ENCODE measurements at regions not wholly inside any gene's neighbourhood (a gene's known extent, or its start where the extent isn't known, plus 50 kb on each side); places are given as distances from the start of the nearest gene placed in this dataset.

DNA sequence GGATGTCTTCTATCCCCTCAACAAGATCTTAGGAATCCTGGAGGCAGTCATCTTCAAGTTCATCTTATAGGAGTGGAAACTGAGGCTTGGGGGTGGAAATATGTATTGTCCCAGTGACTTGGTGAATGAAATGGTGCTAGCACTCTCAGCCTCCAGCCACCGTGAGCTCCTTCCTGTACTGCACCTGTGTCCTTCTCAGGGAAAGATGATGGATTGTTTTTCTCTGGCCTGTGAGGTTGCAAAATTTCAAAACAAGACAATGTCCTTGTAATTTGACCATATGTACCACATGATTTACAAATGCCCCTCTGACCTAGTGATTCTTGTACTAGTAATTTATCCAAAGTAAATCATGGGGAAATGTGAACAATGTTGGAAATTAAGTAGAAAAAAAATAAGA lies 71.0 kb upstream of the CHCHD3 start:
- ChIA-PET POLR2A (no interaction called here), RAD21 (ENCODE audit: low non-redundant PET in 1 of 2, low total read pairs in 2 of 2, uncharacterized antibody in 2 of 2, unreplicated experiment in 2 of 2) (no interaction called here), CTCF (no interaction called here)
- ATAC-seq: no peak
- no peaks in the 10 kb centered on the region for H4K20me1 ChIP-seq (ENCODE audit: insufficient read depth)
- H3K9ac ChIP-seq (ENCODE audit: low read length): no peak overlapping the region
- no peaks in the 10 kb centered on the region for H3K4me1 ChIP-seq (ENCODE audit: control insufficient read depth in 1 of 2, insufficient read depth in 2 of 2, low read length in 2 of 2)
- intact Hi-C loops (cut with micrococcal nuclease): no loop called here
- no peak overlapping the region for H2AFZ ChIP-seq (ENCODE audit: low read depth, low read length, poor library complexity, severe bottlenecking)
- H3K9me3 ChIP-seq (ENCODE audit: control insufficient read depth in 1 of 2, insufficient read depth in 1 of 2, low read depth in 1 of 2, low read length in 2 of 2): no peaks in the 10 kb centered on the region
- H3K9me2 ChIP-seq (ENCODE audit: insufficient read depth): no peaks in the 10 kb centered on the region
- H3K4me2 ChIP-seq (ENCODE audit: low read length): no peak overlapping the region
- no TSS peak for BruUV-seq (replicated peaks)
- no peak overlapping the region for H3K4me3 ChIP-seq (replicated peaks in 1 of 2; ENCODE audit: low read depth in 1 of 2, low read length in 2 of 2)
- no peak overlapping the region for H3K27ac ChIP-seq (ENCODE audit: low read depth, low read length)
- H3K36me3 ChIP-seq (ENCODE audit: control insufficient read depth in 1 of 2, insufficient read depth in 2 of 2, low read length in 2 of 2): no peaks in the 10 kb centered on the region
- peaks cover 31% of the 10 kb centered on the region for H3K27me3 ChIP-seq (ENCODE audit: insufficient read depth, low read length)
- H3K79me2 ChIP-seq (ENCODE audit: insufficient read depth, low read length): no peaks in the 10 kb centered on the region
- TF ChIP-seq CEBPB (IDR thresholded peaks at IDR 0.05; ENCODE audit: low read depth): no peak
- DNase-seq (ENCODE audit: low read depth, low spot score): no peak

DNA sequence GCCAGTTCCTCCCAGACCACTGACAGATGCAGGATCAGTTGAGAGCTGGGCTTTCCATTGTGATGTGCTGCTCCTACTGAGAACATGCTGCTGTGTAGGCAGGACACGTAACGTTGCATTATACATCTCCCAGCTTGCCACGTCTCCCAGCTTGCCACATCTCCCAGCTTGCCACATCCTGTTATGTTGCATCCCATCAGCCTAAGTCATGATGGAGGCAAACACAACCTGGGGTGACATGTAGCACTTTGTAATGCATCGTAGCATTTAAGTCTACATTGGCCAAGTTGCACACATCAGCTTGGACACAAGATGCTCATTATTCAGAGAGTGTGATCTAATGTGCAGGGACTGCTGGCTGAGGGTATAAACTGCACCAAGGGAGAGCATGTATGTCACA lies 73.3 kb upstream of the CHCHD3 start:
- Histone ChIP-seq H3K36me3 (ENCODE audit: control insufficient read depth in 1 of 2, insufficient read depth in 2 of 2, low read length in 2 of 2) (no peaks in the 10 kb centered on the region), H4K20me1 (ENCODE audit: insufficient read depth) (no peaks in the 10 kb centered on the region), H3K9ac (ENCODE audit: low read length) (no peak overlapping the region), H3K4me2 (ENCODE audit: low read length) (no peak overlapping the region), H2AFZ (ENCODE audit: low read depth, low read length, poor library complexity, severe bottlenecking) (no peak overlapping the region), H3K4me1 (ENCODE audit: control insufficient read depth in 1 of 2, insufficient read depth in 2 of 2, low read length in 2 of 2) (no peaks in the 10 kb centered on the region), H3K9me3 (ENCODE audit: control insufficient read depth in 1 of 2, insufficient read depth in 1 of 2, low read depth in 1 of 2, low read length in 2 of 2) (no peaks in the 10 kb centered on the region), H3K4me3 (replicated peaks in 1 of 2; ENCODE audit: low read depth in 1 of 2, low read length in 2 of 2) (no peak overlapping the region), H3K79me2 (ENCODE audit: insufficient read depth, low read length) (no peaks in the 10 kb centered on the region), H3K27ac (ENCODE audit: low read depth, low read length) (no peak overlapping the region), H3K9me2 (ENCODE audit: insufficient read depth) (no peaks in the 10 kb centered on the region), H3K27me3 (ENCODE audit: insufficient read depth, low read length) (peaks cover 9% of the 10 kb centered on the region; the same call in 1 of the 2 replicates)
- DNase-seq (ENCODE audit: low read depth, low spot score) (no peak), ATAC-seq (no peak)
- ChIA-PET CTCF (no interaction called here), POLR2A (no interaction called here), RAD21 (ENCODE audit: low non-redundant PET in 1 of 2, low total read pairs in 2 of 2, uncharacterized antibody in 2 of 2, unreplicated experiment in 2 of 2) (no interaction called here)
- TF ChIP-seq EZH2phosphoT487 (IDR thresholded peaks at IDR 0.05; ENCODE audit: borderline replicate concordance) (no peak), TCF7L2 (IDR thresholded peaks at IDR 0.05; ENCODE audit: borderline replicate concordance, extremely low read depth, insufficient read depth, insufficient read length) (no peak), ZBTB33 (IDR thresholded peaks at IDR 0.05; ENCODE audit: extremely low read depth, insufficient replicate concordance, low read length) (no peak), SP1 (IDR thresholded peaks at IDR 0.05; ENCODE audit: low read depth) (no peak), POLR2AphosphoS5 (IDR thresholded peaks at IDR 0.05; ENCODE audit: low read depth, low read length) (no peak), REST (IDR thresholded peaks at IDR 0.05; ENCODE audit: low read depth) (no peak), ATF3 (IDR thresholded peaks at IDR 0.05) (no peak)
- intact Hi-C loops (cut with micrococcal nuclease): no loop called here
- BruUV-seq (replicated peaks): no TSS peak

Data from HCT116 (cell line).